ENCODE measurements at regions not wholly inside any gene's neighbourhood (a gene's known extent, or its start where the extent isn't known, plus 50 kb on each side); places are given as distances from the start of the nearest gene placed in this dataset.
"Not testable (repeated sequence)": the region's sequence is repeated elsewhere in the genome, so short reads cannot be mapped to it uniquely, and the experiment has no call there.

GRCh38 chr2:76697439-76697838 lies 824.7 kb downstream of the LRRTM4 start:
- H3K27ac ChIP-seq (ENCODE audit: extremely low read depth, low read depth, low read length); H3K4me3 ChIP-seq (ENCODE audit: low read depth, low read length); H3K9me3 ChIP-seq (ENCODE audit: control insufficient read depth, insufficient read depth, low read depth, low read length); H3K4me1 ChIP-seq (ENCODE audit: control insufficient read depth, insufficient read depth, low read length); POLR2A ChIA-PET; CTCF ChIA-PET; H3K36me3 ChIP-seq (ENCODE audit: control insufficient read depth in 2 of 2, insufficient read depth in 1 of 2, low read length in 2 of 2): not testable (repeated sequence)

DNA sequence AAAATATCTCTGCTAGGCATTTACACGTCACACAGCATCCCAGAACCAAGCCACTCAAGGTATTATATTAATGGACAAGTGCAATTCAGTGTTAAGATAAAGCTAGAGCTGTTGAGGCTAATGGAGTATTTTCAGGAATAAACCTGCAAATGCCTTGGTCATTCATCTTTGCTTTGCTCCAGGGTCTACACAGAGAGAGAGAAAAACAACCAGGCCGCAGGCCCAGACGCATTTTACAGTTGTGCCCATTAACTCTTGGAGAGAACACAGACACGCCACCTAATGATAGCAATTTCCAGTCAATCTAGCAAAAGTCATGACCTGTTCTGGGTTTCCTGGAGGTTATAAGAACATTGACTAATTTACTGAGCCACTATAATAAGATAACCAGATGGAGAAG lies 829.3 kb downstream of the LRRTM4 start:
- ChIA-PET CTCF (no interaction called here), POLR2A (no interaction called here)
- no peak overlapping the region for H3K4me3 ChIP-seq (ENCODE audit: low read depth, low read length)
- no peaks in the 10 kb centered on the region for H3K36me3 ChIP-seq (ENCODE audit: control insufficient read depth in 2 of 2, insufficient read depth in 1 of 2, low read length in 2 of 2)
- H3K9me3 ChIP-seq (ENCODE audit: control insufficient read depth, insufficient read depth, low read depth, low read length) = no peaks in the 10 kb centered on the region
- no peak overlapping the region for H3K27ac ChIP-seq (ENCODE audit: extremely low read depth, low read depth, low read length)
- TF ChIP-seq KLF7 (tag by site-specific recombination; IDR thresholded peaks at IDR 0.05; ENCODE audit: borderline replicate concordance) = no peak
- no peak for TF ChIP-seq ZNF169 (tag by site-specific recombination; IDR thresholded peaks at IDR 0.05)
- TF ChIP-seq ZNF645 (tag by site-specific recombination; IDR thresholded peaks at IDR 0.05) = no peak
- no peak for TF ChIP-seq ZNF138 (tag by site-specific recombination; IDR thresholded peaks at IDR 0.05; ENCODE audit: borderline replicate concordance)
- TF ChIP-seq ZNF211 (tag by site-specific recombination; IDR thresholded peaks at IDR 0.05; ENCODE audit: low read depth) = no peak
- TF ChIP-seq ZSCAN23 (tag by site-specific recombination; IDR thresholded peaks at IDR 0.05) = no peak
- no peaks in the 10 kb centered on the region for H3K4me1 ChIP-seq (ENCODE audit: control insufficient read depth, insufficient read depth, low read length)

DNA sequence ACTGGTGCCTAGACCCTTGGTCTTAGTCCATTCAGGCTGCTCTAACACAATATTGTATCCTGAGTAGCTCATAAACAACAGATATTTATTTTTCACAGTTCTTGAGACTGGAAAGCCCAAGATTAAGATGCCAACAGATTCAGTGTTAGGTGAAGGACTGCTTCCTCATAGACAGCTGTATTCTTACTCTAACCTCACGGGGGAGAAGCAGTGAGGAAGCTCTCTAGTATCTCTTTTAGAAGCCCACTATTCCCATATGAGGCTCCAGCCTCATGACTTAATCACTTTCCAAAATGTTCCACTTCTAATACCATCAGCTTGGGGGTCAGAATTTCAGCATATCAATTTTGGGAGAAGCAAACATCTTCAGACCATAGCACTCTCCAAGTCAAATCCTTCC lies 833.4 kb downstream of the LRRTM4 start:
- Histone ChIP-seq H3K9me3 (ENCODE audit: control insufficient read depth, insufficient read depth, low read depth, low read length) (no peaks in the 10 kb centered on the region), H3K4me3 (ENCODE audit: low read depth, low read length) (no peak overlapping the region), H3K36me3 (ENCODE audit: control insufficient read depth in 2 of 2, insufficient read depth in 1 of 2, low read length in 2 of 2) (no peaks in the 10 kb centered on the region), H3K4me1 (ENCODE audit: control insufficient read depth, insufficient read depth, low read length) (no peaks in the 10 kb centered on the region), H3K27ac (ENCODE audit: extremely low read depth, low read depth, low read length) (no peak overlapping the region)
- CTCF ChIA-PET = interaction anchor here (0.6 kb wide), 1 partner anchor 960 kb away, joined by 4 read pairs; no protein-coding TSS in a partner anchor
- POLR2A ChIA-PET = no interaction called here
- TF ChIP-seq ZNF350 (tag by site-specific recombination; IDR thresholded peaks at IDR 0.05) (no peak), OSR2 (tag by site-specific recombination; IDR thresholded peaks at IDR 0.05) (no peak), ZNF248 (tag by site-specific recombination; IDR thresholded peaks at IDR 0.05) (no peak), ZNF366 (tag by site-specific recombination; conservative IDR thresholded peaks at IDR 0.05) (no peak), IKZF3 (tag by site-specific recombination; IDR thresholded peaks at IDR 0.05) (no peak), ZNF677 (tag by site-specific recombination; IDR thresholded peaks at IDR 0.05) (no peak), ZNF747 (tag by site-specific recombination; IDR thresholded peaks at IDR 0.05) (no peak), ZBTB17 (tag by site-specific recombination; IDR thresholded peaks at IDR 0.05) (no peak), ZNF449 (tag by site-specific recombination; IDR thresholded peaks at IDR 0.05) (no peak), ZNF510 (tag by site-specific recombination; IDR thresholded peaks at IDR 0.05; ENCODE audit: insufficient replicate concordance) (no peak), ZNF791 (tag by site-specific recombination; IDR thresholded peaks at IDR 0.05) (no peak), ZNF580 (tag by site-specific recombination; IDR thresholded peaks at IDR 0.05) (no peak), ZNF114 (tag by site-specific recombination; IDR thresholded peaks at IDR 0.05) (no peak)
- TF ChIP-seq, protein P1, sequence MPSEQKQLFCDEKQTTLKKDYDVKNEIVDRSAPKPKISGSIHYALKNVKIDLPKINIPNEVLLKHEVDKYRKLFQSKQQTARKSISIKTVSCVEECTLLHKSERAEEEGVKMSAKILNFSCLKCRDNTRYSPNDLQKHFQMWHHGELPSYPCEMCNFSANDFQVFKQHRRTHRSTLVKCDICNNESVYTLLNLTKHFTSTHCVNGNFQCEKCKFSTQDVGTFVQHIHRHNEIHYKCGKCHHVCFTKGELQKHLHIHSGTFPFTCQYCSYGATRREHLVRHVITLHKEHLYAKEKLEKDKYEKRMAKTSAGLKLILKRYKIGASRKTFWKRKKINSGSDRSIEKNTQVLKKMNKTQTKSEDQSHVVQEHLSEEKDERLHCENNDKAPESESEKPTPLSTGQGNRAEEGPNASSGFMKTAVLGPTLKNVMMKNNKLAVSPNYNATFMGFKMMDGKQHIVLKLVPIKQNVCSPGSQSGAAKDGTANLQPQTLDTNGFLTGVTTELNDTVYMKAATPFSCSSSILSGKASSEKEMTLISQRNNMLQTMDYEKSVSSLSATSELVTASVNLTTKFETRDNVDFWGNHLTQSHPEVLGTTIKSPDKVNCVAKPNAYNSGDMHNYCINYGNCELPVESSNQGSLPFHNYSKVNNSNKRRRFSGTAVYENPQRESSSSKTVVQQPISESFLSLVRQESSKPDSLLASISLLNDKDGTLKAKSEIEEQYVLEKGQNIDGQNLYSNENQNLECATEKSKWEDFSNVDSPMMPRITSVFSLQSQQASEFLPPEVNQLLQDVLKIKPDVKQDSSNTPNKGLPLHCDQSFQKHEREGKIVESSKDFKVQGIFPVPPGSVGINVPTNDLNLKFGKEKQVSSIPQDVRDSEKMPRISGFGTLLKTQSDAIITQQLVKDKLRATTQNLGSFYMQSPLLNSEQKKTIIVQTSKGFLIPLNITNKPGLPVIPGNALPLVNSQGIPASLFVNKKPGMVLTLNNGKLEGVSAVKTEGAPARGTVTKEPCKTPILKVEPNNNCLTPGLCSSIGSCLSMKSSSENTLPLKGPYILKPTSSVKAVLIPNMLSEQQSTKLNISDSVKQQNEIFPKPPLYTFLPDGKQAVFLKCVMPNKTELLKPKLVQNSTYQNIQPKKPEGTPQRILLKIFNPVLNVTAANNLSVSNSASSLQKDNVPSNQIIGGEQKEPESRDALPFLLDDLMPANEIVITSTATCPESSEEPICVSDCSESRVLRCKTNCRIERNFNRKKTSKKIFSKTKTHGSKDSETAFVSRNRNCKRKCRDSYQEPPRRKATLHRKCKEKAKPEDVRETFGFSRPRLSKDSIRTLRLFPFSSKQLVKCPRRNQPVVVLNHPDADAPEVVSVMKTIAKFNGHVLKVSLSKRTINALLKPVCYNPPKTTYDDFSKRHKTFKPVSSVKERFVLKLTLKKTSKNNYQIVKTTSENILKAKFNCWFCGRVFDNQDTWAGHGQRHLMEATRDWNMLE (tag by site-specific recombination; conservative IDR thresholded peaks at IDR 0.05; ENCODE audit: low read depth) = no peak
- TF ChIP-seq, protein P2, sequence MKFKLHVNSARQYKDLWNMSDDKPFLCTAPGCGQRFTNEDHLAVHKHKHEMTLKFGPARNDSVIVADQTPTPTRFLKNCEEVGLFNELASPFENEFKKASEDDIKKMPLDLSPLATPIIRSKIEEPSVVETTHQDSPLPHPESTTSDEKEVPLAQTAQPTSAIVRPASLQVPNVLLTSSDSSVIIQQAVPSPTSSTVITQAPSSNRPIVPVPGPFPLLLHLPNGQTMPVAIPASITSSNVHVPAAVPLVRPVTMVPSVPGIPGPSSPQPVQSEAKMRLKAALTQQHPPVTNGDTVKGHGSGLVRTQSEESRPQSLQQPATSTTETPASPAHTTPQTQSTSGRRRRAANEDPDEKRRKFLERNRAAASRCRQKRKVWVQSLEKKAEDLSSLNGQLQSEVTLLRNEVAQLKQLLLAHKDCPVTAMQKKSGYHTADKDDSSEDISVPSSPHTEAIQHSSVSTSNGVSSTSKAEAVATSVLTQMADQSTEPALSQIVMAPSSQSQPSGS (tag by site-specific recombination; IDR thresholded peaks at IDR 0.05; ENCODE audit: low read depth) = no peak
- TF ChIP-seq, protein P3, sequence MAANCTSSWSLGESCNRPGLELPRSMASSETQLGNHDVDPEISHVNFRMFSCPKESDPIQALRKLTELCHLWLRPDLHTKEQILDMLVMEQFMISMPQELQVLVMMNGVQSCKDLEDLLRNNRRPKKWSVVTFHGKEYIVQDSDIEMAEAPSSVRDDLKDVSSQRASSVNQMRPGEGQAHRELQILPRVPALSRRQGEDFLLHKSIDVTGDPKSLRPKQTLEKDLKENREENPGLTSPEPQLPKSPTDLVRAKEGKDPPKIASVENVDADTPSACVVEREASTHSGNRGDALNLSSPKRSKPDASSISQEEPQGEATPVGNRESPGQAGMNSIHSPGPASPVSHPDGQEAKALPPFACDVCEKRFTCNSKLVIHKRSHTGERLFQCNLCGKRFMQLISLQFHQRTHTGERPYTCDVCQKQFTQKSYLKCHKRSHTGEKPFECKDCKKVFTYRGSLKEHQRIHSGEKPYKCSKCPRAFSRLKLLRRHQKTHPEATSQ (tag by site-specific recombination; IDR thresholded peaks at IDR 0.05) = no peak

All from HEK293 (cell line).